ENCODE measurements at regions not wholly inside any gene's neighbourhood (a gene's known extent, or its start where the extent isn't known, plus 50 kb on each side); places are given as distances from the start of the nearest gene placed in this dataset.
"Not testable (repeated sequence)": the region's sequence is repeated elsewhere in the genome, so short reads cannot be mapped to it uniquely, and the experiment has no call there.

GRCh38 chr7:65453341-65454030, 79.8 kb downstream of the ZNF92 start:
- intact Hi-C loops (cut with DNase I): no loop called here

GRCh38 chr7:65454469-65454868, 80.8 kb downstream of the ZNF92 start:
- Histone ChIP-seq H3K27me3 (no peaks in the 10 kb centered on the region), H3K4me1 (peaks cover 0 to 19% (median 1%) of the 10 kb centered on the region in 12 donors), H3K27ac (peak overlapping the region in 4 of 12 donors; percentile 29 to 59 (median 42)), H3K9me3 (no peaks in the 10 kb centered on the region), H3K36me3 (no peaks in the 10 kb centered on the region), H3K4me3 (no peak overlapping the region)
- ATAC-seq (peak in 1 of 4 donors; percentile 42), DNase-seq (no peak)
- intact Hi-C loops (cut with DNase I): no loop called here
- TF ChIP-seq CTCF (IDR thresholded peaks at IDR 0.05) (no peak), POLR2A (IDR thresholded peaks at IDR 0.05) (no peak)

More at GRCh38 chr7:65453341-65454030, 79.8 kb downstream of the ZNF92 start:
- no peak for TF ChIP-seq POLR2A (IDR thresholded peaks at IDR 0.05)
- no peak for TF ChIP-seq CTCF (IDR thresholded peaks at IDR 0.05)
- Histone ChIP-seq H3K36me3 (no peaks in the 10 kb centered on the region), H3K27ac (peak overlapping the region in 3 of 12 donors; percentile 29 to 59 (median 41)), H3K4me1 (peaks cover 0 to 19% (median 1%) of the 10 kb centered on the region in 12 donors), H3K9me3 (no peaks in the 10 kb centered on the region), H3K27me3 (no peaks in the 10 kb centered on the region), H3K4me3 (no peak overlapping the region)
- ATAC-seq: peak in 3 of 4 donors; percentile 45 to 56 (median 55)
- 63 to 70% (median 65%) methylated on average over 9 of the region's 9 CpGs for WGBS, 4 donors
- DNase-seq: no peak

GRCh38 chr7:65455050-65455449, 81.4 kb downstream of the ZNF92 start:
- intact Hi-C loops (cut with DNase I); ATAC-seq: not testable (repeated sequence)
- 63 to 79% (median 73%) methylated on average over 4 of the region's 4 CpGs for WGBS, 4 donors

GRCh38 chr7:65457705-65458104, 84.0 kb downstream of the ZNF92 start:
- Histone ChIP-seq H3K4me3 (no peak overlapping the region), H3K27ac (no peak overlapping the region), H3K4me1 (peaks cover 0 to 10% (median 0%) of the 10 kb centered on the region in 12 donors), H3K36me3 (no peaks in the 10 kb centered on the region), H3K27me3 (no peaks in the 10 kb centered on the region), H3K9me3 (no peaks in the 10 kb centered on the region)
- DNase-seq (no peak), ATAC-seq (no peak)
- intact Hi-C loops (cut with DNase I): no loop called here
- TF ChIP-seq CTCF (IDR thresholded peaks at IDR 0.05): no peak
- no peak for TF ChIP-seq POLR2A (IDR thresholded peaks at IDR 0.05)
- 87 to 90% (median 88%) methylated on average over 5 of the region's 5 CpGs for WGBS, 4 donors

More at GRCh38 chr7:65455050-65455449, 81.4 kb downstream of the ZNF92 start:
- not testable (repeated sequence) for H3K36me3 ChIP-seq, DNase-seq, H3K27me3 ChIP-seq, H3K4me3 ChIP-seq, H3K9me3 ChIP-seq
- H3K4me1 ChIP-seq: peaks cover 0 to 17% (median 0%) of the 10 kb centered on the region in 12 donors
- peak overlapping the region in 1 of 12 donors; percentile 3 for H3K27ac ChIP-seq

GRCh38 chr7:65459438-65459837, 85.8 kb downstream of the ZNF92 start:
- Histone ChIP-seq H3K36me3 (no peaks in the 10 kb centered on the region), H3K27me3 (no peaks in the 10 kb centered on the region), H3K27ac (no peak overlapping the region), H3K4me3 (no peak overlapping the region), H3K4me1 (peaks cover 0 to 5% (median 0%) of the 10 kb centered on the region in 12 donors), H3K9me3 (no peaks in the 10 kb centered on the region)
- 63 to 77% (median 69%) methylated on average over 4 of the region's 4 CpGs for WGBS, 4 donors
- no peak for ATAC-seq
- TF ChIP-seq CTCF (IDR thresholded peaks at IDR 0.05): no peak
- no peak for TF ChIP-seq POLR2A (IDR thresholded peaks at IDR 0.05)
- no peak for DNase-seq
- intact Hi-C loops (cut with DNase I): no loop called here
